HG03520 (cell line): ENCODE measurements at regions not wholly inside any gene's neighbourhood (a gene's known extent, or its start where the extent isn't known, plus 50 kb on each side); places are given as distances from the start of the nearest gene placed in this dataset.
"Not testable (repeated sequence)": the region's sequence is repeated elsewhere in the genome, so short reads cannot be mapped to it uniquely, and the experiment has no call there.

Experiments used
- ATAC-seq: cut with Tn5 transposase; IDR thresholded peaks from one replicate; pipeline ENCODE4 v1.9.1; 2021; ENCODE audit warnings: mild to moderate bottlenecking, moderate library complexity; ENCODE audit not compliant: unreplicated experiment

DNA sequence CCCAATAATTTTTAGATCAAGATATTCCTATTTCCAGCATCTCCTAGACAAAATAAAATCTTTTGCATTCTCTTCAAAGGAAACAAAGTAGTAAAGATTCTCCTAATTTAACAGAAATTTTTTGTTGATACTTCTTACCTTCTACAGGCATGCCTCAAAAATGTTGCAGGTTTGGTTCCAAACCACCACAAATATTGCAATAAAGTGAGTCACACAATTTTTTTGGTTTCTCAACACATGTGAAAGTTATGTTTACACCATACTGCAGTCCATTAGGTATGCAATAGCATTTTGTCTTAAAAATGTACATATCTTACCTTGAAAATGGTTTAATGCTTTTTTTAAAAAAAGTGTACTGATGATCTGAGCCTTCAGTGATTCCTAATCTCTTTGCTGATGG lies 65.6 kb upstream of the USP15 start:
- ATAC-seq, result no peak

DNA sequence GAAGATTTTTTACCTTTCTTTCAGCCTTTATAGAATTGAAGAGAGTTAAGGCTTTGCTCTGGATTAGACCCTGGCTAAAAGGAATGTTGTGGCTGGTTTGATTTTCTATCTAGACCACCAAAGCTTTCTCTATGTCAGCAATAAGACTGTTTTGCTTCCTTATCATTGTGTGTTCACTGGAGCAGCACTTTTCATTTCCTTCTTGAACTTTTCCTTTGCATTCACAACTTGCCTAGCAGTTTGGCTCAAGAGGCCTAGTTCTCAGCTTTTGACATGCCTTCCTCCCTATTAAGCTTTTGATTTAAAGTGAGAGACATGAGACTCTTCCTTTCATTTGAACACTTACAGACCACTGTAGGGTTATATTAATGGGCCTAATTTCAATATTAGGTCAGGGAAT lies 64.1 kb upstream of the USP15 start:
- ATAC-seq, result no peak

DNA sequence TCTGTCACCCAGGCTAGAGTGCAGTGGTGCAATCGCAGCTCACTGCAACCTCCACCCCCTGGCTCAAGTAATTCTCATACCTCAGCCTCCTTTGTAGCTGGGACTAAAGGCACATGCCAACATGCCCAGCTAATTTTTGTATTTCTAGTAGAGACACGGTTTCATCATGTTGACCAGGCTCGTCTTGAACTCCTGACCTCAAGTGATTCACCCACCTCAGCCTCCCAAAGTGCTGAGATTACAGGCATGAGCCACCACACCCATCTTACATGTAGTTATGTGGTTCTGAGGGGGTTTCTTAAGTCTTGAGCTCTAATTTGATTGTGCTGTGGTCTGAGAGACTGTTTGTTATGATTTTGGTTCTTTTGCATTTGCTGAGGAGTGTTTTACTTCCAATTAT lies 57.3 kb upstream of the USP15 start:
- ATAC-seq, result not testable (repeated sequence)

- ATAC-seq, result no peak
Measured at GRCh38 chr12:62205346-62205745, 54.9 kb upstream of the USP15 start.

DNA sequence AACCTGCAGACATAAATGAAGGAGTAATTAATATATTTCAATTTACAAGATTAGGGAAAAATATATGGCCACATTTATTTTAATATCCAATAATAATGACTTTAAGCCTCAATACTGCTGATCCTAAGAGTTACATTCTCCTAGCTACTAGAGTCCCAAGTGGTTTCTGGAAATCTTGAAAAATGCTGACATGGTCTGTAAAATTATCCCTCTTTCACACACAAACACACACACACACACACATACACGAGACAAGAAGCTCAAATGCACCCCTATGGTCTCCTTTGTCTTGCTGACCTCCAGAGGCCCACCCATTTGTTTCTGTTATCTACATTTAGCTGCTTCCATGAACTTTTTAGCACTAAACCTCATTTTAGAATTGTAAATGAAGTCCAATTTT lies 53.0 kb upstream of the USP15 start:
- no peak for ATAC-seq
